ENCODE measurements at regions not wholly inside any gene's neighbourhood (a gene's known extent, or its start where the extent isn't known, plus 50 kb on each side); places are given as distances from the start of the nearest gene placed in this dataset.

DNA sequence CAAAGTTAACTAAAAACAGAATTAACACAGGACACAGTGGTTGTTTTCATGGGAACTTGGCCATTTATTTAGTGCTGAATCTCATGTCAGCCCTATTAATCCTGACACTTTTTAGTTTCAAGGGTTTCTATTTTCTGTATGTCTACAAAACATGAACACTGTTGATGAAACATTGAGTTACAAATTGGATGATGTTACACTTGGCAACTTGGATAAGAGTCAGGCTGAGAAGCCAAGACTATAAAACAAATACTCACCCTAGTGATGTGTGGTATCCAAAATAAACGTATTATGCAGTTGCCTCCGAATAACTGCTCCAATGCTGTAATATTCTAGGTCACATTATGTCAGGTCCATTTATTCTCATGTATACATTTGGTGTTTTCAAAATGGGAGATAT lies 349.6 kb downstream of the ZIC1 start:
- Histone ChIP-seq H3K4me2 (no peak overlapping the region), H3K4me3 (no peak overlapping the region), H3K36me3 (ENCODE audit: insufficient read depth) (no peaks in the 10 kb centered on the region), H3K9me2 (ENCODE audit: insufficient read depth) (no peaks in the 10 kb centered on the region), H3K27ac (ENCODE audit: low read depth) (no peak overlapping the region), H3K4me1 (ENCODE audit: insufficient read depth) (no peaks in the 10 kb centered on the region), H2AFZ (no peak overlapping the region), H4K20me1 (replicated peaks; ENCODE audit: insufficient read depth) (no peaks in the 10 kb centered on the region), H3K79me2 (replicated peaks; ENCODE audit: insufficient read depth) (no peaks in the 10 kb centered on the region), H3K27me3 (ENCODE audit: insufficient read depth) (no peaks in the 10 kb centered on the region), H3F3A (replicated peaks; ENCODE audit: low read depth) (no peaks in the 10 kb centered on the region)
- Mint-ChIP-seq H3K36me3 (ENCODE audit: low read depth) (no peaks in the 10 kb centered on the region), H3K27me3 (ENCODE audit: insufficient read depth, low read depth, poor library complexity) (no peaks in the 10 kb centered on the region), H3K9me3 (no peaks in the 10 kb centered on the region), H3K4me1 (no peaks in the 10 kb centered on the region), H3K27ac (no peak overlapping the region), H3K4me3 (no peak overlapping the region)
- DNase-seq (ENCODE audit: low spot score) (no peak), ATAC-seq (no peak)
- no peak for TF ChIP-seq EZH2 (IDR thresholded peaks at IDR 0.05; ENCODE audit: low read depth, unreplicated experiment)
- TF ChIP-seq, protein P1, sequence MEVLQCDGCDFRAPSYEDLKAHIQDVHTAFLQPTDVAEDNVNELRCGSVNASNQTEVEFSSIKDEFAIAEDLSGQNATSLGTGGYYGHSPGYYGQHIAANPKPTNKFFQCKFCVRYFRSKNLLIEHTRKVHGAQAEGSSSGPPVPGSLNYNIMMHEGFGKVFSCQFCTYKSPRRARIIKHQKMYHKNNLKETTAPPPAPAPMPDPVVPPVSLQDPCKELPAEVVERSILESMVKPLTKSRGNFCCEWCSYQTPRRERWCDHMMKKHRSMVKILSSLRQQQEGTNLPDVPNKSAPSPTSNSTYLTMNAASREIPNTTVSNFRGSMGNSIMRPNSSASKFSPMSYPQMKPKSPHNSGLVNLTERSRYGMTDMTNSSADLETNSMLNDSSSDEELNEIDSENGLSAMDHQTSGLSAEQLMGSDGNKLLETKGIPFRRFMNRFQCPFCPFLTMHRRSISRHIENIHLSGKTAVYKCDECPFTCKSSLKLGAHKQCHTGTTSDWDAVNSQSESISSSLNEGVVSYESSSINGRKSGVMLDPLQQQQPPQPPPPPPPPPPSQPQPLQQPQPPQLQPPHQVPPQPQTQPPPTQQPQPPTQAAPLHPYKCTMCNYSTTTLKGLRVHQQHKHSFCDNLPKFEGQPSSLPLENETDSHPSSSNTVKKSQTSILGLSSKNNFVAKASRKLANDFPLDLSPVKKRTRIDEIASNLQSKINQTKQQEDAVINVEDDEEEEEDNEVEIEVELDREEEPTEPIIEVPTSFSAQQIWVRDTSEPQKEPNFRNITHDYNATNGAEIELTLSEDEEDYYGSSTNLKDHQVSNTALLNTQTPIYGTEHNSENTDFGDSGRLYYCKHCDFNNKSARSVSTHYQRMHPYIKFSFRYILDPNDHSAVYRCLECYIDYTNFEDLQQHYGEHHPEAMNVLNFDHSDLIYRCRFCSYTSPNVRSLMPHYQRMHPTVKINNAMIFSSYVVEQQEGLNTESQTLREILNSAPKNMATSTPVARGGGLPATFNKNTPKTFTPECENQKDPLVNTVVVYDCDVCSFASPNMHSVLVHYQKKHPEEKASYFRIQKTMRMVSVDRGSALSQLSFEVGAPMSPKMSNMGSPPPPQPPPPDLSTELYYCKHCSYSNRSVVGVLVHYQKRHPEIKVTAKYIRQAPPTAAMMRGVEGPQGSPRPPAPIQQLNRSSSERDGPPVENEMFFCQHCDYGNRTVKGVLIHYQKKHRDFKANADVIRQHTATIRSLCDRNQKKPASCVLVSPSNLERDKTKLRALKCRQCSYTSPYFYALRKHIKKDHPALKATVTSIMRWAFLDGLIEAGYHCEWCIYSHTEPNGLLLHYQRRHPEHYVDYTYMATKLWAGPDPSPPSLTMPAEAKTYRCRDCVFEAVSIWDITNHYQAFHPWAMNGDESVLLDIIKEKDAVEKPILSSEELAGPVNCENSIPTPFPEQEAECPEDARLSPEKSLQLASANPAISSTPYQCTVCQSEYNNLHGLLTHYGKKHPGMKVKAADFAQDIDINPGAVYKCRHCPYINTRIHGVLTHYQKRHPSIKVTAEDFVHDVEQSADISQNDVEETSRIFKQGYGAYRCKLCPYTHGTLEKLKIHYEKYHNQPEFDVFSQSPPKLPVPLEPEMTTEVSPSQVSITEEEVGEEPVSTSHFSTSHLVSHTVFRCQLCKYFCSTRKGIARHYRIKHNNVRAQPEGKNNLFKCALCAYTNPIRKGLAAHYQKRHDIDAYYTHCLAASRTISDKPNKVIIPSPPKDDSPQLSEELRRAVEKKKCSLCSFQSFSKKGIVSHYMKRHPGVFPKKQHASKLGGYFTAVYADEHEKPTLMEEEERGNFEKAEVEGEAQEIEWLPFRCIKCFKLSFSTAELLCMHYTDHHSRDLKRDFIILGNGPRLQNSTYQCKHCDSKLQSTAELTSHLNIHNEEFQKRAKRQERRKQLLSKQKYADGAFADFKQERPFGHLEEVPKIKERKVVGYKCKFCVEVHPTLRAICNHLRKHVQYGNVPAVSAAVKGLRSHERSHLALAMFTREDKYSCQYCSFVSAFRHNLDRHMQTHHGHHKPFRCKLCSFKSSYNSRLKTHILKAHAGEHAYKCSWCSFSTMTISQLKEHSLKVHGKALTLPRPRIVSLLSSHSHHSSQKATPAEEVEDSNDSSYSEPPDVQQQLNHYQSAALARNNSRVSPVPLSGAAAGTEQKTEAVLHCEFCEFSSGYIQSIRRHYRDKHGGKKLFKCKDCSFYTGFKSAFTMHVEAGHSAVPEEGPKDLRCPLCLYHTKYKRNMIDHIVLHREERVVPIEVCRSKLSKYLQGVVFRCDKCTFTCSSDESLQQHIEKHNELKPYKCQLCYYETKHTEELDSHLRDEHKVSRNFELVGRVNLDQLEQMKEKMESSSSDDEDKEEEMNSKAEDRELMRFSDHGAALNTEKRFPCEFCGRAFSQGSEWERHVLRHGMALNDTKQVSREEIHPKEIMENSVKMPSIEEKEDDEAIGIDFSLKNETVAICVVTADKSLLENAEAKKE (CRISPR knock-in tag; IDR thresholded peaks at IDR 0.05): no peak
- TF ChIP-seq, protein P2, sequence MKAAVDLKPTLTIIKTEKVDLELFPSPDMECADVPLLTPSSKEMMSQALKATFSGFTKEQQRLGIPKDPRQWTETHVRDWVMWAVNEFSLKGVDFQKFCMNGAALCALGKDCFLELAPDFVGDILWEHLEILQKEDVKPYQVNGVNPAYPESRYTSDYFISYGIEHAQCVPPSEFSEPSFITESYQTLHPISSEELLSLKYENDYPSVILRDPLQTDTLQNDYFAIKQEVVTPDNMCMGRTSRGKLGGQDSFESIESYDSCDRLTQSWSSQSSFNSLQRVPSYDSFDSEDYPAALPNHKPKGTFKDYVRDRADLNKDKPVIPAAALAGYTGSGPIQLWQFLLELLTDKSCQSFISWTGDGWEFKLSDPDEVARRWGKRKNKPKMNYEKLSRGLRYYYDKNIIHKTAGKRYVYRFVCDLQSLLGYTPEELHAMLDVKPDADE (IDR thresholded peaks at IDR 0.05): no peak
- no peak for TF ChIP-seq CREB1 (CRISPR knock-in tag; IDR thresholded peaks at IDR 0.05; ENCODE audit: low read depth)
- no peak for TF ChIP-seq NANOG (IDR thresholded peaks at IDR 0.05; ENCODE audit: borderline replicate concordance)
- TF ChIP-seq, protein P3, sequence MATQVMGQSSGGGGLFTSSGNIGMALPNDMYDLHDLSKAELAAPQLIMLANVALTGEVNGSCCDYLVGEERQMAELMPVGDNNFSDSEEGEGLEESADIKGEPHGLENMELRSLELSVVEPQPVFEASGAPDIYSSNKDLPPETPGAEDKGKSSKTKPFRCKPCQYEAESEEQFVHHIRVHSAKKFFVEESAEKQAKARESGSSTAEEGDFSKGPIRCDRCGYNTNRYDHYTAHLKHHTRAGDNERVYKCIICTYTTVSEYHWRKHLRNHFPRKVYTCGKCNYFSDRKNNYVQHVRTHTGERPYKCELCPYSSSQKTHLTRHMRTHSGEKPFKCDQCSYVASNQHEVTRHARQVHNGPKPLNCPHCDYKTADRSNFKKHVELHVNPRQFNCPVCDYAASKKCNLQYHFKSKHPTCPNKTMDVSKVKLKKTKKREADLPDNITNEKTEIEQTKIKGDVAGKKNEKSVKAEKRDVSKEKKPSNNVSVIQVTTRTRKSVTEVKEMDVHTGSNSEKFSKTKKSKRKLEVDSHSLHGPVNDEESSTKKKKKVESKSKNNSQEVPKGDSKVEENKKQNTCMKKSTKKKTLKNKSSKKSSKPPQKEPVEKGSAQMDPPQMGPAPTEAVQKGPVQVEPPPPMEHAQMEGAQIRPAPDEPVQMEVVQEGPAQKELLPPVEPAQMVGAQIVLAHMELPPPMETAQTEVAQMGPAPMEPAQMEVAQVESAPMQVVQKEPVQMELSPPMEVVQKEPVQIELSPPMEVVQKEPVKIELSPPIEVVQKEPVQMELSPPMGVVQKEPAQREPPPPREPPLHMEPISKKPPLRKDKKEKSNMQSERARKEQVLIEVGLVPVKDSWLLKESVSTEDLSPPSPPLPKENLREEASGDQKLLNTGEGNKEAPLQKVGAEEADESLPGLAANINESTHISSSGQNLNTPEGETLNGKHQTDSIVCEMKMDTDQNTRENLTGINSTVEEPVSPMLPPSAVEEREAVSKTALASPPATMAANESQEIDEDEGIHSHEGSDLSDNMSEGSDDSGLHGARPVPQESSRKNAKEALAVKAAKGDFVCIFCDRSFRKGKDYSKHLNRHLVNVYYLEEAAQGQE (IDR thresholded peaks at IDR 0.05; ENCODE audit: unreplicated experiment): no peak
- TF ChIP-seq, protein P4, sequence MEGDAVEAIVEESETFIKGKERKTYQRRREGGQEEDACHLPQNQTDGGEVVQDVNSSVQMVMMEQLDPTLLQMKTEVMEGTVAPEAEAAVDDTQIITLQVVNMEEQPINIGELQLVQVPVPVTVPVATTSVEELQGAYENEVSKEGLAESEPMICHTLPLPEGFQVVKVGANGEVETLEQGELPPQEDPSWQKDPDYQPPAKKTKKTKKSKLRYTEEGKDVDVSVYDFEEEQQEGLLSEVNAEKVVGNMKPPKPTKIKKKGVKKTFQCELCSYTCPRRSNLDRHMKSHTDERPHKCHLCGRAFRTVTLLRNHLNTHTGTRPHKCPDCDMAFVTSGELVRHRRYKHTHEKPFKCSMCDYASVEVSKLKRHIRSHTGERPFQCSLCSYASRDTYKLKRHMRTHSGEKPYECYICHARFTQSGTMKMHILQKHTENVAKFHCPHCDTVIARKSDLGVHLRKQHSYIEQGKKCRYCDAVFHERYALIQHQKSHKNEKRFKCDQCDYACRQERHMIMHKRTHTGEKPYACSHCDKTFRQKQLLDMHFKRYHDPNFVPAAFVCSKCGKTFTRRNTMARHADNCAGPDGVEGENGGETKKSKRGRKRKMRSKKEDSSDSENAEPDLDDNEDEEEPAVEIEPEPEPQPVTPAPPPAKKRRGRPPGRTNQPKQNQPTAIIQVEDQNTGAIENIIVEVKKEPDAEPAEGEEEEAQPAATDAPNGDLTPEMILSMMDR (conservative IDR thresholded peaks at IDR 0.05; ENCODE audit: low read depth in 2 of 2): no peak
- no peak for TF ChIP-seq ZNF331 (CRISPR knock-in tag; IDR thresholded peaks at IDR 0.05; ENCODE audit: low read depth)
- TF ChIP-seq POLR2AphosphoS5 (IDR thresholded peaks at IDR 0.05; ENCODE audit: low read depth): no peak
- TF ChIP-seq ZNF114 (CRISPR knock-in tag; IDR thresholded peaks at IDR 0.05): no peak
- TF ChIP-seq STAT1 (IDR thresholded peaks at IDR 0.05; ENCODE audit: unreplicated experiment): no peak
- TF ChIP-seq JUNB (IDR thresholded peaks at IDR 0.05; ENCODE audit: unreplicated experiment): no peak
- no peak for TF ChIP-seq EZH2phosphoT487 (IDR thresholded peaks at IDR 0.05; ENCODE audit: unreplicated experiment)

Measured in GM23338 (cell line).